KOPT-K1 (cell line): ENCODE measurements at regions not wholly inside any gene's neighbourhood (a gene's known extent, or its start where the extent isn't known, plus 50 kb on each side); places are given as distances from the start of the nearest gene placed in this dataset.
"Not testable (repeated sequence)": the region's sequence is repeated elsewhere in the genome, so short reads cannot be mapped to it uniquely, and the experiment has no call there.

Source experiments
- H3K27ac ChIP-seq: fragments of 200-600 bp; sonication (generic); 2 replicates; pipeline ENCODE4 v1.5.1; 2016; ENCODE audit warnings: antibody characterized with exemption, mild to moderate bottlenecking, low read depth, low read length; ENCODE audit not compliant: poor library complexity, severe bottlenecking
- H3K36me3 ChIP-seq: fragments of 200-600 bp; sonication (generic); 2 replicates; pipeline ENCODE4 v1.5.1; 2017; ENCODE audit warnings: antibody characterized with exemption, mild to moderate bottlenecking, low read length, moderate library complexity; ENCODE audit not compliant: insufficient read depth
- H3K9me3 ChIP-seq: fragments of 200-600 bp; sonication (generic); 2 replicates; pipeline ENCODE4 v1.5.1; 2017; ENCODE audit warnings: antibody characterized with exemption, low read length, mild to moderate bottlenecking; ENCODE audit not compliant: insufficient read depth, poor library complexity, severe bottlenecking

- not testable (repeated sequence) for H3K27ac ChIP-seq, H3K36me3 ChIP-seq
- peaks cover 12% of the 10 kb centered on the region for H3K9me3 ChIP-seq
These were observed 1371.9 kb upstream of the DEFB115 start for GRCh38 chr20:29885282-29886185.

GRCh38 chr20:29891555-29891954 is 1365.9 kb upstream of the DEFB115 start:
- not testable (repeated sequence) for H3K36me3 ChIP-seq, H3K9me3 ChIP-seq, H3K27ac ChIP-seq
